ENCODE measurements at regions not wholly inside any gene's neighbourhood (a gene's known extent, or its start where the extent isn't known, plus 50 kb on each side); places are given as distances from the start of the nearest gene placed in this dataset.

GRCh38 chr15:91491101-91491950, 362.2 kb upstream of the SLCO3A1 start:
- TF ChIP-seq, protein P1, sequence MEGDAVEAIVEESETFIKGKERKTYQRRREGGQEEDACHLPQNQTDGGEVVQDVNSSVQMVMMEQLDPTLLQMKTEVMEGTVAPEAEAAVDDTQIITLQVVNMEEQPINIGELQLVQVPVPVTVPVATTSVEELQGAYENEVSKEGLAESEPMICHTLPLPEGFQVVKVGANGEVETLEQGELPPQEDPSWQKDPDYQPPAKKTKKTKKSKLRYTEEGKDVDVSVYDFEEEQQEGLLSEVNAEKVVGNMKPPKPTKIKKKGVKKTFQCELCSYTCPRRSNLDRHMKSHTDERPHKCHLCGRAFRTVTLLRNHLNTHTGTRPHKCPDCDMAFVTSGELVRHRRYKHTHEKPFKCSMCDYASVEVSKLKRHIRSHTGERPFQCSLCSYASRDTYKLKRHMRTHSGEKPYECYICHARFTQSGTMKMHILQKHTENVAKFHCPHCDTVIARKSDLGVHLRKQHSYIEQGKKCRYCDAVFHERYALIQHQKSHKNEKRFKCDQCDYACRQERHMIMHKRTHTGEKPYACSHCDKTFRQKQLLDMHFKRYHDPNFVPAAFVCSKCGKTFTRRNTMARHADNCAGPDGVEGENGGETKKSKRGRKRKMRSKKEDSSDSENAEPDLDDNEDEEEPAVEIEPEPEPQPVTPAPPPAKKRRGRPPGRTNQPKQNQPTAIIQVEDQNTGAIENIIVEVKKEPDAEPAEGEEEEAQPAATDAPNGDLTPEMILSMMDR (IDR thresholded peaks at IDR 0.05), result no peak
- peaks cover 6% of the 10 kb centered on the region for H3K27me3 Mint-ChIP-seq

GRCh38 chr15:91496754-91497691, 356.5 kb upstream of the SLCO3A1 start:
- ATAC-seq (ENCODE audit: low read depth), result no peak
- H3K36me3 Mint-ChIP-seq (ENCODE audit: low read depth), result no peaks in the 10 kb centered on the region
- H3K4me3 Mint-ChIP-seq, result no peak overlapping the region
- CTCF ChIA-PET, result no interaction called here
- H3K27ac Mint-ChIP-seq, result no peak overlapping the region
- intact Hi-C loops (cut with micrococcal nuclease), result no loop called here
- TF ChIP-seq, protein P1 (IDR thresholded peaks at IDR 0.05), result no peak
- H3K9me3 Mint-ChIP-seq, result no peaks in the 10 kb centered on the region
- POLR2A ChIA-PET, result no interaction called here
- H3K27me3 Mint-ChIP-seq, result peaks cover 17% of the 10 kb centered on the region
- DNase-seq, result no peak
- H3K4me1 Mint-ChIP-seq, result no peaks in the 10 kb centered on the region

More at GRCh38 chr15:91491101-91491950, 362.2 kb upstream of the SLCO3A1 start:
- intact Hi-C loops (cut with micrococcal nuclease), result no loop called here
- H3K9me3 Mint-ChIP-seq, result no peaks in the 10 kb centered on the region
- no peaks in the 10 kb centered on the region for H3K36me3 Mint-ChIP-seq (ENCODE audit: low read depth)
- H3K4me3 Mint-ChIP-seq, result no peak overlapping the region
- no peak for DNase-seq
- ChIA-PET POLR2A (no interaction called here), CTCF (no interaction called here)
- no peak overlapping the region for H3K27ac Mint-ChIP-seq
- no peaks in the 10 kb centered on the region for H3K4me1 Mint-ChIP-seq
- ATAC-seq (ENCODE audit: low read depth), result no peak

DNA sequence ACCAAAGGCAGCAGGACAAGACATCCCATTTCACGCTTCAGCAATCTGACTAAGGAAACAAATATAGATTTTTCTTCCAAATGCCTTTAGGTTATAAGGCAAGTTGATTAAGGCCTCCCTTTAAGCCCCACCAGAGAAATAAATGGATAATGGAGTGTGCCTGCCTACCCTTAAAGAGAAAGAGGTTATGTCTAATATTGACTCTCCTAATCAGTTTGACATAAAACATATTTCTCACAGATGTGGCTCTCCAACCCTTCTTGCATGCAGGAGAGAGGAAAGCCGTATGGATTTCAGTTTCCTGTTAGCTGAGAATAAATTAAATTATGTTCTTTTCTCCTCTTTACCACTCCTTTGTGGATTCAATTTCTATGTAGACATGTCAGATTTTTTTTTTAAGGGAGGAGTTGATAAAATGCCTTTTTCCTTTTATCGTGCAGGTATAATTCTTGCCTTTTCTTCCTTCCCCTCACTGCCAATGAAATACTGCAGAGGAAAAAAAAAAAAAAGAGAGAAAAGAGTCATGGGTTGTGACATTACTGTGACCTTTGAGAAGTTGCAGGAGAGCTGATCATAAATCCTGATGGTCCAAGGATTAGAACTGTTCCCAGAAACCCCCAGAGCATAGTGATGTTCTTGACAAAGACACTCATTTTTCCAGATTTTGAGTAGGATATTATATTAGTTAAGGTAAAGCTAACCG, 355.3 kb upstream of the SLCO3A1 start:
- intact Hi-C loops (cut with micrococcal nuclease), result no loop called here
- no peaks in the 10 kb centered on the region for H3K36me3 Mint-ChIP-seq (ENCODE audit: low read depth)
- ATAC-seq (ENCODE audit: low read depth) (no peak), DNase-seq (no peak)
- TF ChIP-seq, protein P1 (IDR thresholded peaks at IDR 0.05), result no peak
- ChIA-PET POLR2A (no interaction called here), CTCF (no interaction called here)
- H3K4me3 Mint-ChIP-seq, result no peak overlapping the region
- no peaks in the 10 kb centered on the region for H3K4me1 Mint-ChIP-seq
- H3K27me3 Mint-ChIP-seq, result peaks cover 13% of the 10 kb centered on the region
- H3K27ac Mint-ChIP-seq, result no peak overlapping the region
- no peaks in the 10 kb centered on the region for H3K9me3 Mint-ChIP-seq

DNA sequence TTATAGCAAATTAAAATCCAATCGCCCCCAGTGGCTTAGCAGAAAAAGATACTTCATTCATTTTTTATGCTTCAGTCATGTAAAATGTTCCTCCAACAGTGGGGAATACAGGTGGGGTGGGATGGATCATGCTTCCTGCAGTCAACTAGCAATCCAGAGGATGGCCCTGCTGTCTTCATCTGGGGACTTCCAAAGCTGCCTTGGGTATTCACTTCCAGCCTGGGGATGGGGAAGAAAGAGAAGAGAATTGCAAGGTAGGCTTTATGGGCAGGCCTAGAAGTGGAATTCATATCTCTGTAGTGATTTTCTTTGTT, 354.8 kb upstream of the SLCO3A1 start:
- H3K9me3 Mint-ChIP-seq, result no peaks in the 10 kb centered on the region
- no peak for DNase-seq
- no peaks in the 10 kb centered on the region for H3K4me1 Mint-ChIP-seq
- peaks cover 13% of the 10 kb centered on the region for H3K27me3 Mint-ChIP-seq
- ChIA-PET POLR2A (no interaction called here), CTCF (no interaction called here)
- intact Hi-C loops (cut with micrococcal nuclease), result no loop called here
- H3K27ac Mint-ChIP-seq, result no peak overlapping the region
- H3K36me3 Mint-ChIP-seq (ENCODE audit: low read depth), result no peaks in the 10 kb centered on the region
- TF ChIP-seq, protein P1 (IDR thresholded peaks at IDR 0.05), result no peak
- no peak for ATAC-seq (ENCODE audit: low read depth)
- H3K4me3 Mint-ChIP-seq, result no peak overlapping the region
